GM19025 (cell line): ENCODE measurements at regions not wholly inside any gene's neighbourhood (a gene's known extent, or its start where the extent isn't known, plus 50 kb on each side); places are given as distances from the start of the nearest gene placed in this dataset.
"Not testable (repeated sequence)": the region's sequence is repeated elsewhere in the genome, so short reads cannot be mapped to it uniquely, and the experiment has no call there.

Source experiments
- ATAC-seq: cut with Tn5 transposase; IDR thresholded peaks from one replicate; pipeline ENCODE4 v1.9.1; 2021; ENCODE audit warnings: mild to moderate bottlenecking, low read depth, moderate library complexity; ENCODE audit not compliant: unreplicated experiment

DNA sequence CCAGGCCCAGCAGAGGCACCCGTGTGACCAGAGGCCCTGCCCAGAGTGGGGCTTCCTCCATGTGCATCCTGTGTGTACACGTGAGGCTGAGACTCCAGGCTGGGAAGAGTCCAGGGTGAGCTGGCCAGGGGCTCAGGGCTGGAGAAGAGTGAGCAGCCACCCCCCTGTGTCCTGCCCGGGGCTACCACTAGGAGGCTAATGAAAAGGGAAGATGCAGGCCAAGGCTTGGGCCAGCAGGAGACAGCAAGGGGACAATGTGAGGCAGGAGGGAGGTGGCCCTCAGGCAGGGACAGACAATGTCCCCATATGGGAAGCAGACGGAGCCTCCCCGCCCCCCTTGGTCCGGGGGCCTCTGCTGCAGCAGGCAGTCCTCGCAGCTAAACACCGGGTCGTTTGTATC, 102.0 kb downstream of the HIF1AN start:
- no peak for ATAC-seq

DNA sequence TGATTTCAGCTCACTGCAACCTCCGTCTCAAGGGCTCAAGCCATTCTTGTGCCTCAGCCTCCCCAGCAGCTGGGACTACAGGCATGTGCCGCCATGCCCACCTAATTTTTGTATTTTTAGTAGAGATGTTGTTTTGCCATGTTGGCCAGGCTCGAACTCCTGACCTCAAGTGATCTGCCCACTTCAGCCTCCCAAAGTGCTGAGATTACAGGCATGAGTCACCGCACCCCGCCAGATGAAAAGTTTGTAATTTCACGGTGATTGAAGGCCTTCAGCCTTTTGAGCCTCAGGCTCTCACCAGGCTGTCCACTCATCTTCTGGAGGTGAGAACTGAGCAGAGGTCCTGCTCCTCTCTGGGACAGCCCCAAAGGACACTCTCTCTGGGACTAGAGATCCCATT, 103.2 kb downstream of the HIF1AN start:
- not testable (repeated sequence) for ATAC-seq

DNA sequence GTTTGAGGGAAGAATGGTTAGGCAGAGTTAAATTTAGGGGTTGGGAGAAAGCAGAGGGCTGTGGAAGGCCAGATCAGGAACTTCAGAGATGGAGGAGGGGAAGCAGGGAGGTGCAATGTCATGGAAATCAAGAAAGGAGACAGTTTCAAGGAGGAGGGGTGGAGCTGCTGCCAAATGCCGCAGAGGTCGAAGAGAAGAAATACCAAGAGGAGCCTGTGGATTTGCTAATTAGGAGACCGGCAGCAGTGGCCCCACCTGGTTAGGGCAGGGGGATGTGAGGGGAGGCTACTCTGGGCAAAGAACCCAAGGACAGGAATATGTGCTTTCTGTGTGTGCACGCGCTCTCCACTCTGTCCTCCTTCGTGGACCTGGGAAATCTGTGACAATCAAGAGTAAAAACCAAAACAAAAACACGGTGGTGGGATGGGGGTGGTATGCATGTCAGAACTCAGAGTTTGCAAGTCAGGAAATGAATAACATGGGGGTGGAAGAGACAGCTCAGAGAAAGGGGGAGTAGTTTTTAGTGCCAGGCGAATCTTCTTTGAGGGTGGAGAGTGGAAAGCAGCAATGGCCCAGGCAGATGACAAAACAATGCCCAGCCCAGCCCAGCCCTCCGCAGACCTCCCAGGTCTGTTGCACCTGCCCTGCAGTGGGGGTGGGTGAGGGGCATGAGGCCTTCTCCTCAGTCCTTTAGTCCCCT, 102.9 kb upstream of the PAX2 start:
- ATAC-seq: no peak

DNA sequence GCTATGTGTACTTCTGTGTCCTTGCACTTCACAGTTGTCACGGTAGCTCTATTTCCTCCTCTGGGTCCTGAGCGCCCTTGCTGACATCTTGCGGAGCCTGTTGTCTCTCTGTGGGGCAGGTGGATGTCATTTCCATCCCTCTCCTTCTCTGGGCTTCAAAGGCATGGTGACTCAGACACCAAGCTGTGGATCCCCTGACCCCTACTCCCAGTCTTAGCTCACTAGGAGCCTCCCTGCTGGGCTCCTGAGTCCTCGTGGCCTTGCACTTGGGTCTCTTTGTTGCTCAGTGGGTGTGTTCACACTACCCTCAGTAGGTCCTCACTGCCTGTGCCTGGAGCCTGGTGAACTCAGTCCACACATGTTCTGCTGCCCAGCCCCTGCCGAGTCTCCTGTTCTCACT, 100.3 kb upstream of the PAX2 start:
- no peak for ATAC-seq

DNA sequence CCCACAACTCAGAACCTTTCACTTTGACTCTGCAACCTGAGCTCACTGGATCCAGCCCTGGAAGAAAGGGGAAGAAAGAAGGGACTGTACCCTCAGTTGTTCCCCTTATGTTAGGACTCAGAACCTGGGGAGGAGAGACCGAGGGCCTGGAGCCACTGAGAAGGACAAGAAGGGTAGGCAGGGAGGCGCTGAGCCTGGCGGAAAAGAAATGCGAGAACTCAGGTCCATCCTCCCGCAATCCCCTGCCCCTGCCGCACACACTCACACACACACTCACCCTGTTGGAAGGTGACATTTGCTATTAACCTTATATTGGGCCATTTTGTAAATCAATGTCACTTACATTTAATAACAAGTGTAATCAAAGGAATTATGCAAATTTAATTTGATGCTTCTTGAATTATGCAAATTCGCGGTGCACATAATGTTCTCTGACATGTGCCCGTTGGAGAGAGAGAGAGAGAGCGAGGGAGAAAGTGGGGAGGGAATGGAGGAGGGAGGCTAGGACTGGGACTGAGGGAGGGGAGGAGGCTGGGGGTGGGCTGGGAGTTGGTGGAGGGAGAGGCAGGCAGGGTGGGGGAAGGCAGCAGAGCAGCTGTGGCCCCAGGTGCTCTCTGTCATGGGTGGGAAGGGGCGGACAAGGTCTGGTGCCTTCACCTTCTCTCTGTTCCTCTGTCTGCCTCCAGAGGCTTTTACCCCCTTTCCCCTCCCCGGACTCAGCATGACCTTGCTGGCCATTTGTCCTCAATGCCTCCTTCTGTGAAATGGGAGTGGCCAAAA, 99.6 kb upstream of the PAX2 start:
- ATAC-seq: no peak

DNA sequence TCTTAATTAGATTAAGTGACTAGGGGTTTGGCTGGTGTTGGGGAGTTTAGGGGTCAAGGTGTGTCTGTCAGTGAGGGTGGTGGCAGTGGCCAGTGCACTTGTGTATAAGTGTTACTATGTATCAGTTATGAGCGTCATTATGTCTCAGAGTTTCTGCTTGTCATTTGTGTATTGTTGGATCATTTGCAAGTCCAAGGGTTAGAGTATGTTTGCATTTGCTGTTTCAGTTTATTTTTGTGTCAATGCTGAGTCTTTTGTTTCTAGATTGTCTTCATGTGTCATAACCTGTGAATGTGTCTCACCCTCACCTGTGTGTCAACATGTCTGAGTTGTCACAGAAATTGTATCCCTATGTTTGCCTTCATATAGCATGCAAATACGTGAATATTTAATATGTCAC, 97.5 kb upstream of the PAX2 start:
- no peak for ATAC-seq

DNA sequence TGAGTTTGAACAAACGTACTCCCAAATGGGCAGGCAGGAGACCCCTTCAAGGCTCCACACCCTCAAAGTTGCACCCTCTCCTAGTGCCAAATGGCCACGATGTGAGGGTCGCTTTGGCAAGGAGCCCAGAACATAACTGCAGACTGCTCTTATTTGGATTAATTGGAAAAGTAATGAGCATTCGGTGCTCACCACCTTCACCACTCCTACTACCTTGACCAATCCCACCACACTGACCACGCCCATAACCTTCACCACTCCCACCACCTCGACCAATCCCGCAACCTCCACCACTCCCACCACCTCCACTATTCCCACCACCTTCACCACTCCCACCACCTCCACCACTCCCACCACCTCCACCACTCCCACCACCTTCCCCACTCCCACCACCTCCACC, 94.7 kb upstream of the PAX2 start:
- ATAC-seq: no peak

DNA sequence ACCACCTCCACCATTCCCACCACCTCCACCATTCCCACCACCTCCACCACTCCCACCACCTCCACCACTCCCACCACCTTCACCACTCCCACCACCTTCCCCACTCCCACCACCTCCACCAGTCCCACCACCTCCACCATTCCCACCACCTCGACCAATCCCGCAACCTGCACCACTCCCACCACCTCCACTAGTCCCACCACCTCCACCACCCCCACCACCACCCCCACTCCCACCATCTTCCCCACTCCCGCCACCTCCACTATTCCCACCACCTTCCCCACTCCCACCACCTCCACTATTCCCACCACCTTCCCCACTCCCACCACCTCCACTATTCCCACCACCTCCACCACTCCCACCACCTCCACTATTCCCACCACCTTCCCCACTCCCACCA, 94.3 kb upstream of the PAX2 start:
- ATAC-seq: not testable (repeated sequence)

DNA sequence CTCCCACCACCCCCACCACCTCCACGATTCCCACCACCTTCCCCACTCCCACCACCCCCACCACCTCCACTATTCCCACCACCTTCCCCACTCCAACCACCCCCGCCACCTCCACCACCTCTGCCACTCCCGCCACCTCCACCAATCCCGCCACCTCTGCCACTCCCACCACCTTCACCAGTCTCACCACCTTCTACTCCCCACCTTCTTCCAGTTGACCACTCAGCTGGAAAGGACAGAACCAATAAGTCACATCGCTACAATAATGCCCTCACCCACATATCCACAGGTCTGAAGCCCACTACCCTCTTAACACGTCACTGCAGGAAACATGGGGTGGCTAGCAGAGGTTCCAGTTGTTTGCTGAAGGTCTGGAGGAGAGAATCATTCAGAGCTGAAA, 93.5 kb upstream of the PAX2 start:
- ATAC-seq: no peak

DNA sequence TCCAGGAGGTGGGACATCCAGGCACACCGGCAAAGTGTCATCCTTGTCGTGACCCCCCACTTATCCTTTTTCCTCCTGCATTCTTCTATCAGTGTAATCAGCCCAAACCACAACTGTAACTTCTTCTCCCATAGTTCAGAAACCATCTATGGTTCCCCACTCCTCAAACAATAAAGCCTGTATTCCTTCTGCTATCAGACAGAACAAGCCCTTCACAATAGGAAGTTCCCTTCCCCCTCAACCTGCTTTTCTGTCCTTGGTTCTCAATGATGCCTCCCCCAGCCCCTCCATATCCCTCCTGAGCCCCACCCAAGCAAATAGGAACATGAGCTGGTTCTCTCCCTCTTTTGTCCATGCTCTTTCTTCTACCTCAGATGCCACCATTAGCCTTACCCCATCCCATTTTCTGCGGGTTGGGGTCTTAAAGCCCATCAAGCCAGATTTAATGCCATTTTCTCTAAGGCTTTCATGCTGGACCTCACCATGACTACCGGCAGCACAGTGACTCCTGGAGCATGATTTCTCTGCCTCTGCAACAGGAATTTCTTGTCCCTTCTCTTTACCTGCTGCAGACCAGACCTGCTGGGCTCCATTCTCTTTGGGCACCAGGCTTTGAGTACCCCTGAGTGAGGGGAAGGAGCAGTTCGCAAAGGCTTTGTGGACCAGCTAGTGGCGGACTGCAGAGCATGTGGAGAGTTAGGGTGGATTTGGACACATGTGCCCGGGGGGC, 92.8 kb upstream of the PAX2 start:
- no peak for ATAC-seq

DNA sequence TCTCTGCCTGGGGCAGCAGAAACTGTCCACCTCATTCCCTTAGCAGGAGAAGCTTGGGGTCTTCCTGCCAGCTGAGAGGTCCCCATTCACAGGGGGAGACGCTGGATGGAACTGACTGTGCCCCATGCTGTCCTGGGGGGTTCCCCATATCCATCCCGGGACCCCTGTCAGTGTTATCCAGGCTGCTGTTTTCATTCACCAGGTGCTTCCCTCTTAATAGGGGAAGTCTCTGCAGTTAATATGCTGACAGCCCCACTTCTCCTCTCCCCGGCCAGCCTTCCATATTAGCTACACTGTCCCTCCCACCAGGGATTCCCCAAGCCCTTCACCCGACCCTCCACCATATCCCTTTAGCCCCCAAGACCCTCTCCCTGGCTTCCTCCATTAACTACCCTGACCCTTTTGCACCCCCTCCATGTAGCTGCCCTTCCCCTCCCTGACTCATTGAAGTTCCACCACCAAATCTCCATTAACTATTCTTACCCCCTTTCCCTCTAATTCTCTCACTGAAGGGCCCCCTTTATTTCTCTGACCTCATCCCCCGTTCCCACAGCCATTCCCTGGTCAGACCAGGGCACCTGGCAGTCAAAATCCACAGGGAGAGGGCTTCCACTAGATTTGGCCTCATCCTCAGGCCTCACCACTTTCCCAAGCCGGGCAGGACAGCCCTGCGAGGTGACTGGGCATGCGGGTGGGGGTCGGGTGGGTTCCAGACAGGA, 92.0 kb upstream of the PAX2 start:
- no peak for ATAC-seq

DNA sequence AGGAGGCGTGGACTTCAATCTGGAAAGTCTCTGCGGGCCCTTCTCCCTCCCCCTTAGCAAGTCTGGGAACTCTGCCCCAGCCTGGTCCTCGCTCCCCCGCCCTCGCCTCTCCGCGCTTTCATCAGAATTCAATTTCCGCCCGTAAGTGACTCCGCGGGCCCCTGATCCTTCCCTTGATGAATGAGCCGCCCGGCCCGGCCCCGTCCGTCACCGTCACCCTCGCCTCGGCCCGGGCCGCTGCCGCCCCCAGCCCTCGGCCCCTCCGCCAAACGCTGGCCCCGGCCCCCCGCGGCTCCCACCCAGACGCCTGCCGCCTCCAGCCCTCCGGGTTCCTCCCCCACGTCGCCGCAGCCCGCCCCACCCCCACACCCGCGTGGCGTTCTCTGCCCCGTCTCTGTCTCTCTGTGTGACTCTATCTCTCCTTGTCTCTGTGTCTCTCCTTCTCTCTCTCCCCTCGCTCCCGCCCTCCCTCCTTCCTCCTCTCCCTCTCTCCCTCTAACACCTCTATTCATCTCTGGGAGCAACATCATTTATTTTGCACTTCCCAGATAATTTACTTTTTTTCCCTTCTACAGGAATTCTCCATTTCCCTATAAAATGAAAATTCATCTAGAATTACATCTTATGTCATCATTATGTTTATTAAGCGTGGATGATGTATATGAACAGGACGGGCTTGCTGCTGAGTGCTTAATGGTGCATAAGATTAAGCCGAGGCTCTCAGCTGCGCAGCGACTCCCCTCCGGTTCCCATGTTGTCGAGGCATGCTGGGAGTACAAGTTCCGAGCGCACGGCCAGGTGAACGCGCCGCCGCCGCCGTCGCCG, 91.2 kb upstream of the PAX2 start:
- ATAC-seq: no peak

DNA sequence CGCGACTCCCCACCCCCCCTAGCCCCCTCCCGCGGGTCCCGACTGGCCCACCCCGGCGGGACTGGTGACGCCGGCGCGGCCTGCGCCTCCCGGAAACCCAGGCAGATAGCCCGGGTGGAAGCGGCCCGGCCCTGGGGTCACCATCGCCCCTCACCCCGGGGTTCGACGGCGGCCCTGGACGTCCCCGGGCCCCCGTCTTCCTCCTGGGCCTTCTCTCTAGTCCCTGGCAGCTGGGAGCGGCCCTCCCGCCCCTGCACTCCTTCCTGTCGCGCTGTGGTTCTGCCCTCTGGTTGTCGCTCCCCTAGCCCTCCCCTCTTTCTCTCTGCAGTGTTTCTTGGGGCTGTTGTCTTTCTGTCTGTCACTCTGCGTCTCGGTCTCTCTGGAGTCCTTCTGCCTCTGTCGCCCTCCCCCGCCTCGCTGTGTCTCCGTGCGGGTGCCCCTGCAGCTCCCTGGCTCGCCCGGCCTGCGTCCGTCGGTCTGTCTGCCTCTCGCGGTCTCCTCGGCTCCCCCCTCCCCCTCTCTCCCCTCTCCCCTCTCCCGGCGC, 90.5 kb upstream of the PAX2 start:
- no peak for ATAC-seq

DNA sequence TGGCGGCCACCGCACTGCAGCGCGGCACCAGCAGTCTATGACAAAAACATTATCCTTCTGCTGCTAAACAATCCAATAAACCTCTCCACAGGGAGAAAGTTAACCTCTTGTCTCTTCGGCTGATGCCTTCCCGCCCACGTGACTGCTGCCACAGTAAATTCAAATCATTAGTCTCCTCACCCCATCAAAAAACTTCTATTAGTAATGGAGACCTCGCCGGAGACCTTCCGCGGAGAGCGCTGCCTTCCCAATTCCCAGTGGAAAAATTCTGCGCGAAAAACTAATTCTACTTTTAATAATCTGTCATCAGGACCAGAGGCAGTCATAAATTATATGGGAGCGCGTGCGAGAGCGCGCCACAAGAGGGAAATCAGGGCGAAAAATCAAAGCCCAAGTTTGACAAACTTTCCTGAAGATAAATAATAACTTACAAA, 90.0 kb upstream of the PAX2 start:
- ATAC-seq: no peak

DNA sequence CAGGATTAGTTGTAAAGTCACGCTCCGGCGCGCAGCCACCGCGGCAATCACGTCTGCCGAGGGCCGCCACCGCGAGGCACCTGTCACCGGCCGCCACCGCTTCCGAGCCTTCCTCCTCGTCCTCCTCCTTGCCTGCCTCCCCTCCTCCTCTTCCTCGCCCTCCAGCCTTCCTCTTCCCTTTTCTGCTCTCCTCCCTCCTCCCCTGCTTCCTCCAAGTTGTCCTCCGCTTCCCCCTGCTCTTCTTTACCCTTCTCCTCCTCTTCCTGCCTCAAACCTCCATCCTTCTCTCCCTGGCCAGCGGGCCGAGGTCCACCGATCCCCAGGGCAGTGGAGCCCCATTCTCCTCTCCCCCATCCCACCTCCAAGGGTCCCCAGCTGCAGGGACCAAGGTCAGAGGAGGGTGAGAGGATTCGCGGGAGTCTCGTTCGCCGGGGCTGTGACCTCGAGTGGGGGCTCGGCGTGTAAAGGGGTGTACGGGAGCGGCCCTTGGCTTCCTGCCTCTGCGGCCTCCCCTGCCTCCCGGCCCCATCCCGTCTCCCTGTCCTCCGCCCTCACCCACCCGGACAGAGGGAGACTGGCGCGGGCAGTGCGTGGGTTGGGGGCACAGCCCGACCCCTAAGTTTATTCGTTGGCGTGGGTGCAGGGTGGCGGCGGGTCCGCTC, 89.5 kb upstream of the PAX2 start:
- ATAC-seq: no peak

DNA sequence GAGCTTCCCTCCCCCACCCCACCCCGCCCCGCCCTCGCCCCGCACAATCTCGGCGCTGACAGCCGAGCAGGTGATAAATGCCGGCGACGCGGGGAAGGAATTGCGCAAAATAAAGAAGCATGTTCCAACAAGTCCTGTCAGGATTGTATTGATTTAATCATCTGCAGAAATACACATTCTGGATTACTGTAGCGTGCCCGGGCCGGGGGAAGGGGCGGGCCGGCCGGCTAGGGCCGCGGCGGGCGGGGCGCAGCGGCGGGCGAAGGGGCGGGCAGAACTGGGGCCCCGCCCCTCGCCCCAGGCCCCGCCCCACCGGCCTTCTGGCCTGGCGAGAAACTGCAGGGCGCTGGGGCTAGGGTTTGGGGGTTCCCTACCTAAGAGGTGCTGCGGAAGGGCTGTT, 88.9 kb upstream of the PAX2 start:
- ATAC-seq: no peak

DNA sequence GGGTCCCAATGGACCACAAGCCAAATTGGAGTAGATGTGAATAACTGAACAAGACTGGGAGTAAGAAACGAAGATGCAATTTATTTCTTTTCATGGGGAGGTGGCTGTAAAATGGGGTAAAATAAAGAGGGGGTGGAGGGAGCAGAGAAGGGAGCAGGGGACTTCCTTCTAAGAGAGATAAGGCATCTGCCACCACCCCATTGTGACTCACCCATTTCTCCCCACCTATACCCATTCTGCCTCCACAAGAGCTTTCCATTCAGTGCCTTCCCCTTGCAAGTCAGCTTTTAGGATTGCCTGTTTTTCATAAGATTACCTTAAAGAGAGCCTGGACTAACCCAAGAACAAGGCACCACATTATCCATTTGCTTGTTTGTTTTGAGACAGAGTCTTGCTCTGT, 87.1 kb upstream of the PAX2 start:
- no peak for ATAC-seq

DNA sequence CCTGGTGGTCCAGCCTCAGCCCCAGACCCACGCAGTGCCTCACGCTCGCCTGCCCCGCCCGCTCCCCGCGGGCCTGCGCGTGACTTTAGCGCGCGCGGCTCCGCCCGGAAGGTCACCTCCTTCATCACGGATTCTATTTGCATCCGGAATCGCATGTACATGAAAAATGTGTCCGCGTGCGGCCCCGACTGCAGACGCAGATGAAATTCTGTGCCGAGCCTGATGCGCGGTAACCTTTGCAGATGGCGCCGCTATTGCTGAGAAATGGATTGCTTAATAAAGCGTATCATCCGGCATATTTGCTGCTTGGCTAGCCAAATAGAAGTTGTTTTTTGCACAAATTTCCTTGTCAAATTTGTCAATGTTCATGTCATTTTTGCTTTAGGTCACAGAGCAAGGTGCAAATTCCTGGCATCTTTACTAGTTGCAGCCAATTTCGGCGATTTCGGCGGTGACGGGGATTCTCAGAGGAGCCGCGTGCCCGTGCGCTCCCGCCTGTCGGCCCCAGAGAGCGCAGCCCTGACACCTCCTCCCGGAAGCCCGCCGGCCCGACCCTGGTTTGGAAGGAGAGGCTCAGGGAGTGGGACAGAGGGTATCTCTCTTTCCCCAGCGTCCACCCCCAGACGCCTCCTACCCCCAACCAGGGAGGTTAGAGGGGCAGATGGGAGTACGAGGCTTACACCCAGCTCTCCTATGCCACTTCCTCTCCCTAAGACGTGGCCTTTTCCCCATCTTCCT, 85.9 kb upstream of the PAX2 start:
- ATAC-seq: no peak

DNA sequence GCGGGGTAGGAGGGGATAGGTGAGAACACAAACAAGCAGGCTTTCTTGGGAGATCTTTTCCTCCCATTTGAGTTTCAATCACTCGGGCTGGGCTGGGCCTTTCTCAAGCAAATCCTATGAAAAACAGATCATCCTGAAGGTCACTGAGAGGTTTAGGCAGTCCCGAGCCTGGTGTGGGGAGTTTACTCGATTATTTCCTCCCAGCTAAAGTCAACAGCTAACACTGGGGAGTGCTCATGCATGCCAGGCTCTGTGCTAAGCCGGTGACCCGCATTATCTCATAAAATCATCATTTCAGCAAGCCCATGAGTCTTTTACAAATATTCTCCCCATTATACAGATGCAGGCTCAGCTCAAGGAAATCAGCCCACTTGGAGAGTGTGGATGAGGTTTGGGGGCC, 85.0 kb upstream of the PAX2 start:
- ATAC-seq: no peak
